Astrocyte of the cerebellum (primary cell): ENCODE measurements at regions not wholly inside any gene's neighbourhood (a gene's known extent, or its start where the extent isn't known, plus 50 kb on each side); places are given as distances from the start of the nearest gene placed in this dataset.

ENCODE experiments used
- DNase-seq: peaks from one replicate; pipeline ENCODE4 v3.0.0-alpha.2; 2011; ENCODE audit warnings: low read depth
- H3K4me3 ChIP-seq: 2 replicates; pipeline ENCODE4 v1.5.1; 2011; ENCODE audit warnings: mild to moderate bottlenecking, low read depth, low read length, moderate library complexity
- in situ Hi-C: cut with HindIII; loops from 2 replicates; pipeline ENCODE4 v1.10.0; 2017; ENCODE audit warnings: low sequenced_read_pairs
- TF ChIP-seq, protein P1 (sequence below): IDR thresholded peaks from 2 replicates; pipeline ENCODE4 v1.5.1; 2012; ENCODE audit warnings: low read length, low read depth, moderate library complexity, mild to moderate bottlenecking; ENCODE audit errors: missing control alignments

DNA sequence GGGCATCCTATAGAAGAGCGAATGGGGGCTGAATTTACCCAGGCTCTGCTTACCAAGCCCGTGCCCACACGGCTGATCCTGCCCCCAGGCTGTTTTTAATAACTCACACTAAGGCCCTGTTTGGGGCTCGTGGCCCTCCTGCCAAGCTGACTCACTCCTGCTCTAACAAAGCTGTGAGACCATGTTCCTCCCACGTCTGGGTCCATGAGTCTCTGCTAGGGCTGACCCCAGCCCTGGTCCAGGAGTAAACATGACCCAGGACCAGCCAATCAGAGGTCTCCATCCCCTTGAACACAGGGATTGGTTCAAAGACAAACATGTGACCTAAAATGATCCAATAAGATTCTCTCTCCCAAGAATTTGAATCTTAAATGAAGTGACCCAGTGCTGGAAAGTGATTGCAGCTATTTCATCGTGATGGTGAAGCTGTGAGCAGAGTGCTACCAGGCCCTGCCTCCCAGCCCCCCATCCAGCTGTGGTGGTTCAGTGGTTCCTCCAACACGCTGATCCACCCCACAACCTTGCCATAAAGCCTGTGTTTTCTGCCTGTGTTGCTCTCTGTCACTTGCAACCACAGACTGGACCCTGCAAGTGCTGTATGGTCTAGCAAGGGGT, 57.2 kb downstream of the C16orf82 start:
- TF ChIP-seq, protein P1, sequence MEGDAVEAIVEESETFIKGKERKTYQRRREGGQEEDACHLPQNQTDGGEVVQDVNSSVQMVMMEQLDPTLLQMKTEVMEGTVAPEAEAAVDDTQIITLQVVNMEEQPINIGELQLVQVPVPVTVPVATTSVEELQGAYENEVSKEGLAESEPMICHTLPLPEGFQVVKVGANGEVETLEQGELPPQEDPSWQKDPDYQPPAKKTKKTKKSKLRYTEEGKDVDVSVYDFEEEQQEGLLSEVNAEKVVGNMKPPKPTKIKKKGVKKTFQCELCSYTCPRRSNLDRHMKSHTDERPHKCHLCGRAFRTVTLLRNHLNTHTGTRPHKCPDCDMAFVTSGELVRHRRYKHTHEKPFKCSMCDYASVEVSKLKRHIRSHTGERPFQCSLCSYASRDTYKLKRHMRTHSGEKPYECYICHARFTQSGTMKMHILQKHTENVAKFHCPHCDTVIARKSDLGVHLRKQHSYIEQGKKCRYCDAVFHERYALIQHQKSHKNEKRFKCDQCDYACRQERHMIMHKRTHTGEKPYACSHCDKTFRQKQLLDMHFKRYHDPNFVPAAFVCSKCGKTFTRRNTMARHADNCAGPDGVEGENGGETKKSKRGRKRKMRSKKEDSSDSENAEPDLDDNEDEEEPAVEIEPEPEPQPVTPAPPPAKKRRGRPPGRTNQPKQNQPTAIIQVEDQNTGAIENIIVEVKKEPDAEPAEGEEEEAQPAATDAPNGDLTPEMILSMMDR, result no peak
- in situ Hi-C loops, result loop anchor here (25.0 kb wide), 1 partner anchor 1262 kb away; no protein-coding TSS in a partner anchor
- no peak overlapping the region for H3K4me3 ChIP-seq
- DNase-seq, result no peak

DNA sequence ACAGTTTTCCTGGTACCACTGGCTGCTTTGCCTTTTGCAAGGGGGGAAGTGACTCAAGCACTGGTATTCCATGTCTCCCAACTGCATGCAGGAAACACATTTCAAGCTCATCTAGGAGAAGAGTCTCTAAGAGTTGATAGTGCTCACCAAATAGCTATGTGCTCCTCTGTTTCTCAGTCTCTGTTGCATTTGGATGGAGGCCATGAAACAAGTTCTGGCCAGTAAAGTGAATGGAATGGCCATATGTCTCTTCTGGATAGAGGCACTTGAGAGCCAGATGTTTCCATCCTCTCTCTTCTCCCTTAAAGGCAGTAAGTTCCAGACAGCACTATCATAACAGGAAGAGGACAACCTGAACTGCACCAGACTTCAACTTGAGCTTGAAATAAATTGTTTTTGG, 60.6 kb downstream of the C16orf82 start:
- no peak overlapping the region for H3K4me3 ChIP-seq
- no peak for DNase-seq
- TF ChIP-seq, protein P1, result no peak
- in situ Hi-C loops, result no loop called here

DNA sequence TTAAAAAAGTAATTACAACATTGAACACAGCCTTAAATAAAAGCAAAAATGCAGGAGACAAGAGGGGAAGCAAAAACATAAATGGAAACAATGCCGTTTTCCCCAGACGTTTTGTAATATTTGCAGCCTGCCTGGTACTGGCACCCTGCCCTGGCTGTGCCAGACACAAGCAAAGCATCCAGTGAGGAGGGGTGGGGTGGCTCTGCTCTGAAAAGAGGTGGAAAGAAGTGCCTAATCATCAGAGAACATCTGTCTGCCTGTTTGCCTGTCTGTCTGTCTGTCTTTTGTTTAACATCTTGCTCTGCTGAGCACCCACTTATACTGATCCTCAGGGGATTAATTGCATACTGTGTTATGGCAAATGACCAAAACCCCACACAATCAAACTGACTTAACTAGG, 62.7 kb downstream of the C16orf82 start:
- TF ChIP-seq, protein P1, result no peak
- in situ Hi-C loops, result no loop called here
- DNase-seq, result no peak

DNA sequence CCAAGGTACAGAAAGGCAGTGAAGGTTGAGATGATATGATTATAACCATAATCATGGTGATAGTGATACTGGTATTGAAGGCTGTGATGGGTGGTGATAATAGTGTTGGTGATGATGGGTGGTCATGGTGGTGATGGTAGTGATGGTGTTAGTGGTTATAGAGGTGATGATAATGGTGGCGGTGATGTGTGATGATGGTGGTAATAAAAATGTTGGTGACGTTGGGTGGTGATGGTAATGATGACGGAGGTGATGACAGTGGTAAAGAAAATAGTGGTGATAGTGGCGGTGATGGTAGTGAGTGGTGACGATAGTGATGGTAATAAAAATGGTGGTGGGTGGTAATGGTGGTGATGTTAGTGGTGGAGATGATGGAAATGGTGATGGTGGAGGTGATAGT, 65.1 kb upstream of the KDM8 start:
- TF ChIP-seq, protein P1, result no peak
- in situ Hi-C loops, result no loop called here
- H3K4me3 ChIP-seq, result no peak overlapping the region
- DNase-seq, result no peak

More for the DNA sequence above, 62.7 kb downstream of the C16orf82 start:
- no peak overlapping the region for H3K4me3 ChIP-seq

DNA sequence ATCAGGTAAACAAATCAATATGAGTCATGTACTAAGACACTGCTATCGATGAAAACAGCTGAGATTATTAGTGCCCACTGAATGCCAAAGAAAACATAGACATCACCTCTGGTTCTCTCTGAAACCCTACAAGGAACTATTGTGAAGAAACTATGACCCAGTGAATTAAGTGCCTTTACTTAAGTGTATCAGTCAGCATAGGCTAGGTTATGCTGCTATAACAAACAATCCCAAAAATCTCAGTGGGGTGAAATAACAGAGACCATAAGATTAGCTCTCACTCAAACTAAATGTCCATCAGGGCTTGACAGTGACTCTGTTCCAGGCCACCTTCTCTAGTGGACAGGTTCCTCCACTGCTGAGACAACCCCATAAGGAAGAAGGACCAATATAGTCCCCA, 57.7 kb upstream of the KDM8 start:
- in situ Hi-C loops, result no loop called here
- TF ChIP-seq, protein P1, result no peak
- no peak for DNase-seq
- H3K4me3 ChIP-seq, result no peak overlapping the region

DNA sequence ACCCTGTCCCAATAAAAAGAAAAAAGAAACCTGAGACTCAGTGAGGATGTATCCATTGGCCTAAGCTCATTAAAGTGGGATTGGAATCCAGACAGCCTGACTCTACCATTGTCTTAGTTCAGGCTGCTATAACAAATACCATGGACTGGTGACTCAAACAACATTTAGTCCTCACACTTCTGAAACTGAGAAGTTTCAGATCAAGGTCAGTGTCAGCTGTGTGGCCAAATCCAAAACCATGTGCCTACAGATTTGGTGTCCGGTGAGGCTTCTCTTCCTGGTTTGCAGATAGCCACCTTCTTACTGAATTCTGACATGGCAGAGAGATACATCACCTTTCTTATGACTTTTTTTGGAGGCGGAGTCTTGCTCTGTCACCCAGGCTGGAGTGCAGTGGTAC, 53.3 kb upstream of the KDM8 start:
- TF ChIP-seq, protein P1, result no peak

More for the DNA sequence above, 53.3 kb upstream of the KDM8 start:
- no peak for DNase-seq
- no peak overlapping the region for H3K4me3 ChIP-seq
- in situ Hi-C loops, result no loop called here
